ENCODE measurements at regions not wholly inside any gene's neighbourhood (a gene's known extent, or its start where the extent isn't known, plus 50 kb on each side); places are given as distances from the start of the nearest gene placed in this dataset.

GRCh38 chr4:127284236-127284635 is 348.5 kb upstream of the INTU start:
- H3K4me3 ChIP-seq (ENCODE audit: low read length in 2 of 2) = no peak overlapping the region
- no peak overlapping the region for H3K27ac ChIP-seq (ENCODE audit: low read depth in 1 of 2, low read length in 2 of 2)
- no peaks in the 10 kb centered on the region for H3K4me1 ChIP-seq (ENCODE audit: control insufficient read depth in 1 of 2, insufficient read depth in 2 of 2, low read length in 2 of 2)
- no peaks in the 10 kb centered on the region for H3K27me3 ChIP-seq (ENCODE audit: control insufficient read depth in 1 of 2, insufficient read depth in 2 of 2, low read length in 1 of 2)
- no peak for DNase-seq
- no peaks in the 10 kb centered on the region for H3K9me3 ChIP-seq (ENCODE audit: control insufficient read depth, low read length)
- intact Hi-C loops (cut with DNase I) = no loop called here
- ATAC-seq (ENCODE audit: low FRiP score) = no peak
- H3K36me3 ChIP-seq (ENCODE audit: control insufficient read depth in 1 of 2, insufficient read depth in 2 of 2, low read length in 1 of 2) = no peaks in the 10 kb centered on the region

- H3K27ac ChIP-seq (ENCODE audit: low read depth in 1 of 2, low read length in 2 of 2) = no peak overlapping the region
- no peak overlapping the region for H3K4me3 ChIP-seq (ENCODE audit: low read length in 2 of 2)
- 88 to 92% methylated on average over 1 of the region's 1 CpG for WGBS, 2 donors
- no peaks in the 10 kb centered on the region for H3K27me3 ChIP-seq (ENCODE audit: control insufficient read depth in 1 of 2, insufficient read depth in 2 of 2, low read length in 1 of 2)
- H3K9me3 ChIP-seq (ENCODE audit: control insufficient read depth, low read length) = no peaks in the 10 kb centered on the region
- no peaks in the 10 kb centered on the region for H3K36me3 ChIP-seq (ENCODE audit: control insufficient read depth in 1 of 2, insufficient read depth in 2 of 2, low read length in 1 of 2)
- intact Hi-C loops (cut with DNase I) = no loop called here
- ATAC-seq (ENCODE audit: low FRiP score) = no peak
- DNase-seq = no peak
- no peaks in the 10 kb centered on the region for H3K4me1 ChIP-seq (ENCODE audit: control insufficient read depth in 1 of 2, insufficient read depth in 2 of 2, low read length in 2 of 2)
Measured at GRCh38 chr4:127291316-127291715, 341.4 kb upstream of the INTU start.

- H3K4me3 ChIP-seq (ENCODE audit: low read length in 2 of 2) = no peak overlapping the region
- H3K36me3 ChIP-seq (ENCODE audit: control insufficient read depth in 1 of 2, insufficient read depth in 2 of 2, low read length in 1 of 2) = no peaks in the 10 kb centered on the region
- DNase-seq = no peak
- H3K4me1 ChIP-seq (ENCODE audit: control insufficient read depth in 1 of 2, insufficient read depth in 2 of 2, low read length in 2 of 2) = no peaks in the 10 kb centered on the region
- no peaks in the 10 kb centered on the region for H3K27me3 ChIP-seq (ENCODE audit: control insufficient read depth in 1 of 2, insufficient read depth in 2 of 2, low read length in 1 of 2)
- intact Hi-C loops (cut with DNase I) = no loop called here
- no peaks in the 10 kb centered on the region for H3K9me3 ChIP-seq (ENCODE audit: control insufficient read depth, low read length)
- ATAC-seq (ENCODE audit: low FRiP score) = no peak
- WGBS, 2 donors = 70 to 75% methylated on average over 2 of the region's 2 CpGs
- H3K27ac ChIP-seq (ENCODE audit: low read depth in 1 of 2, low read length in 2 of 2) = no peak overlapping the region
Measured at GRCh38 chr4:127293496-127293895, 339.3 kb upstream of the INTU start.

GRCh38 chr4:127304356-127304755 is 328.4 kb upstream of the INTU start:
- intact Hi-C loops (cut with DNase I) = no loop called here

GRCh38 chr4:127307996-127308395 is 324.8 kb upstream of the INTU start:
- no peak for ATAC-seq (ENCODE audit: low FRiP score)
- Histone ChIP-seq H3K27ac (ENCODE audit: low read depth in 1 of 2, low read length in 2 of 2) (no peak overlapping the region), H3K36me3 (ENCODE audit: control insufficient read depth in 1 of 2, insufficient read depth in 2 of 2, low read length in 1 of 2) (no peaks in the 10 kb centered on the region), H3K27me3 (ENCODE audit: control insufficient read depth in 1 of 2, insufficient read depth in 2 of 2, low read length in 1 of 2) (no peaks in the 10 kb centered on the region), H3K4me3 (ENCODE audit: low read length in 2 of 2) (no peak overlapping the region), H3K4me1 (ENCODE audit: control insufficient read depth in 1 of 2, insufficient read depth in 2 of 2, low read length in 2 of 2) (no peaks in the 10 kb centered on the region), H3K9me3 (ENCODE audit: control insufficient read depth, low read length) (no peaks in the 10 kb centered on the region)
- intact Hi-C loops (cut with DNase I) = no loop called here
- 71 to 79% methylated on average over 3 of the region's 3 CpGs for WGBS, 2 donors
- no peak for DNase-seq

More at GRCh38 chr4:127304356-127304755, 328.4 kb upstream of the INTU start:
- H3K36me3 ChIP-seq (ENCODE audit: control insufficient read depth in 1 of 2, insufficient read depth in 2 of 2, low read length in 1 of 2) = no peaks in the 10 kb centered on the region
- H3K9me3 ChIP-seq (ENCODE audit: control insufficient read depth, low read length) = no peaks in the 10 kb centered on the region
- no peak for DNase-seq
- no peak for ATAC-seq (ENCODE audit: low FRiP score)
- no peak overlapping the region for H3K27ac ChIP-seq (ENCODE audit: low read depth in 1 of 2, low read length in 2 of 2)
- 5 to 6% methylated on average over 2 of the region's 2 CpGs for WGBS, 2 donors
- H3K27me3 ChIP-seq (ENCODE audit: control insufficient read depth in 1 of 2, insufficient read depth in 2 of 2, low read length in 1 of 2) = no peaks in the 10 kb centered on the region
- H3K4me1 ChIP-seq (ENCODE audit: control insufficient read depth in 1 of 2, insufficient read depth in 2 of 2, low read length in 2 of 2) = no peaks in the 10 kb centered on the region
- no peak overlapping the region for H3K4me3 ChIP-seq (ENCODE audit: low read length in 2 of 2)

GRCh38 chr4:127309369-127310102 is 323.2 kb upstream of the INTU start:
- H3K27ac ChIP-seq (ENCODE audit: low read depth in 1 of 2, low read length in 2 of 2) = no peak overlapping the region
- DNase-seq (no peak), ATAC-seq (ENCODE audit: low FRiP score) (no peak)
- WGBS, 2 donors = 85 to 87% methylated on average over 3 of the region's 3 CpGs
- H3K27me3 ChIP-seq (ENCODE audit: control insufficient read depth in 1 of 2, insufficient read depth in 2 of 2, low read length in 1 of 2) = no peaks in the 10 kb centered on the region
- H3K9me3 ChIP-seq (ENCODE audit: control insufficient read depth, low read length) = no peaks in the 10 kb centered on the region
- no peak overlapping the region for H3K4me3 ChIP-seq (ENCODE audit: low read length in 2 of 2)
- H3K36me3 ChIP-seq (ENCODE audit: control insufficient read depth in 1 of 2, insufficient read depth in 2 of 2, low read length in 1 of 2) = no peaks in the 10 kb centered on the region
- no peaks in the 10 kb centered on the region for H3K4me1 ChIP-seq (ENCODE audit: control insufficient read depth in 1 of 2, insufficient read depth in 2 of 2, low read length in 2 of 2)
- intact Hi-C loops (cut with DNase I) = no loop called here

GRCh38 chr4:127311371-127311770 is 321.4 kb upstream of the INTU start:
- no peak overlapping the region for H3K27ac ChIP-seq (ENCODE audit: low read depth in 1 of 2, low read length in 2 of 2)
- H3K4me1 ChIP-seq (ENCODE audit: control insufficient read depth in 1 of 2, insufficient read depth in 2 of 2, low read length in 2 of 2) = no peaks in the 10 kb centered on the region
- WGBS, 2 donors = 82 to 84% methylated on average over 1 of the region's 1 CpG
- H3K27me3 ChIP-seq (ENCODE audit: control insufficient read depth in 1 of 2, insufficient read depth in 2 of 2, low read length in 1 of 2) = no peaks in the 10 kb centered on the region
- no peaks in the 10 kb centered on the region for H3K9me3 ChIP-seq (ENCODE audit: control insufficient read depth, low read length)
- no peak overlapping the region for H3K4me3 ChIP-seq (ENCODE audit: low read length in 2 of 2)
- intact Hi-C loops (cut with DNase I) = no loop called here
- DNase-seq (no peak), ATAC-seq (ENCODE audit: low FRiP score) (no peak)
- no peaks in the 10 kb centered on the region for H3K36me3 ChIP-seq (ENCODE audit: control insufficient read depth in 1 of 2, insufficient read depth in 2 of 2, low read length in 1 of 2)

- Histone ChIP-seq H3K27ac (ENCODE audit: low read depth in 1 of 2, low read length in 2 of 2) (no peak overlapping the region), H3K36me3 (ENCODE audit: control insufficient read depth in 1 of 2, insufficient read depth in 2 of 2, low read length in 1 of 2) (no peaks in the 10 kb centered on the region), H3K4me1 (ENCODE audit: control insufficient read depth in 1 of 2, insufficient read depth in 2 of 2, low read length in 2 of 2) (no peaks in the 10 kb centered on the region), H3K27me3 (ENCODE audit: control insufficient read depth in 1 of 2, insufficient read depth in 2 of 2, low read length in 1 of 2) (no peaks in the 10 kb centered on the region), H3K9me3 (ENCODE audit: control insufficient read depth, low read length) (no peaks in the 10 kb centered on the region), H3K4me3 (ENCODE audit: low read length in 2 of 2) (no peak overlapping the region)
- no peak for DNase-seq
- 99 to 100% methylated on average over 8 of the region's 8 CpGs for WGBS, 2 donors
- intact Hi-C loops (cut with DNase I) = no loop called here
- ATAC-seq (ENCODE audit: low FRiP score) = no peak
Measured at GRCh38 chr4:127311924-127312323, 320.8 kb upstream of the INTU start.

GRCh38 chr4:127313767-127314166 is 319.0 kb upstream of the INTU start:
- intact Hi-C loops (cut with DNase I) = no loop called here

More at GRCh38 chr4:127313767-127314166, 319.0 kb upstream of the INTU start:
- Histone ChIP-seq H3K27me3 (ENCODE audit: control insufficient read depth in 1 of 2, insufficient read depth in 2 of 2, low read length in 1 of 2) (no peaks in the 10 kb centered on the region), H3K4me3 (ENCODE audit: low read length in 2 of 2) (no peak overlapping the region), H3K27ac (ENCODE audit: low read depth in 1 of 2, low read length in 2 of 2) (no peak overlapping the region), H3K36me3 (ENCODE audit: control insufficient read depth in 1 of 2, insufficient read depth in 2 of 2, low read length in 1 of 2) (no peaks in the 10 kb centered on the region), H3K9me3 (ENCODE audit: control insufficient read depth, low read length) (no peaks in the 10 kb centered on the region), H3K4me1 (ENCODE audit: control insufficient read depth in 1 of 2, insufficient read depth in 2 of 2, low read length in 2 of 2) (no peaks in the 10 kb centered on the region)
- ATAC-seq (ENCODE audit: low FRiP score) (no peak), DNase-seq (no peak)
- 87 to 97% methylated on average over 1 of the region's 1 CpG for WGBS, 2 donors
